LNCAP (cell line): ENCODE measurements at regions not wholly inside any gene's neighbourhood (a gene's known extent, or its start where the extent isn't known, plus 50 kb on each side); places are given as distances from the start of the nearest gene placed in this dataset.

ENCODE experiments used
- CTCF ChIP-seq: fragments of 450-650 bp; IDR thresholded peaks from 2 replicates; pipeline ENCODE4 v1.5.1; 2017; ENCODE audit warnings: mild to moderate bottlenecking

DNA sequence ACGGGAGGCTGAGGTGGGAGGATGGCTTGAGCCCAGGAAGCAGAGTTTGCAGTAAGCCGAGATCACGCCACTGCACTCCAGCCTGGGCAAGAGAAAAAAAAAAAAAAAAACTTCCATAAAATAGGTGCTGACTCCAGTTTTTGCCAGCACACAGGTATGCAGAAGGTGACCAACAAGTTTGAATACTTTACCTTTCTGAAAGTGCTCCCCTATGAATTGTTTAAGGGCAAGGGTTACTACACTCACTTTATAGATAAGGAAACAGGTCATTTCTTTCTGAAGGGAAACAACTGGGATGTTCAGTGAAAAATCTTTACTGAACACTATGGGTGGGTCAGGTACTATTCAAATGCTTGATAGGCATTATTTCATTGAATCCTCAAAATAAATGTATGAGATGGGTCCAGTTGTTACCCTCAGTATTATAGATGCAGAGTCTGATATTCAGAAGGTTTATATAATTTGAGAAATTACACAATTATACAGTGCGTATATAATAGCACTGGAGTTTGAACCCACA, 538.5 kb downstream of the INSC start:
- TF ChIP-seq CTCF: no peak

GRCh38 chr11:15654451-15654850, 539.7 kb downstream of the INSC start:
- TF ChIP-seq CTCF: no peak

GRCh38 chr11:15655552-15655951, 540.8 kb downstream of the INSC start:
- TF ChIP-seq CTCF: no peak

DNA sequence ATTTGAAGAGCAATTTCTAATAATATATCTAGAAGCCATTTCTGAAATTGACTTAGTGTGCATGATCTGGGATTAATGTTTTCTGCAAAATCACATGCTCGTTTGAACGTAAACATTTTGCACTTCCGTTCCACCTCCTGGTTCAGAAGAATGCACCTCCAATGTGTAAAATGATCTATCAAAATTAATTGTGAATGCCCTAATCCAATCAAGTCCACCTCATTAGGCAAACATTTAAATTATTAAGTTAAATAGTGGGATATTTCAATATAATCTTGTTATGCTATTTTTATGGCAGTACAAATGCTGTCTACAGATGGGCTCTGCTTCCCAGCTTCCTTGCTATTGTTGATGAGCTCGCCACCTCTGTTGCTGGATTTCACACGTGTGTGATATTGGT, 542.5 kb downstream of the INSC start:
- TF ChIP-seq CTCF: no peak

DNA sequence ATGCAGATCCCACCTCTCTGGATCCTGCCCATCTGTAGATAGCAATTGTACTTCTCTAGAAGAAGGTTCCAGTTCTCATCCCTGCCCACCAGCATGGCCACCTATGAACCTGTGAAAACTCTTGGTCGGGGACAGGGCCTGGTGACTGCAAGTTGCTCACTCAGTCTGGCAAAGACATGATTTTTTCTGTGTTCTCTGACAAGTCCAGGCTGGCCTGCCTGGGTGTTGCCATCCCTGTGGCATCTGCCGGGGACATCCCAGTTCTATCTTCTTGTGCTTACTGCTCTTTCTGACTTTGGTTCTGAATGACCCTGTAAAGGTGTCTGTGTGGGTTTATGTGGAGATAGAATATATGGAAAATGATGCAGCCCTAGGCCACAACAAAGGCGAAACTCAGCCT, 545.8 kb downstream of the INSC start:
- TF ChIP-seq CTCF: no peak

DNA sequence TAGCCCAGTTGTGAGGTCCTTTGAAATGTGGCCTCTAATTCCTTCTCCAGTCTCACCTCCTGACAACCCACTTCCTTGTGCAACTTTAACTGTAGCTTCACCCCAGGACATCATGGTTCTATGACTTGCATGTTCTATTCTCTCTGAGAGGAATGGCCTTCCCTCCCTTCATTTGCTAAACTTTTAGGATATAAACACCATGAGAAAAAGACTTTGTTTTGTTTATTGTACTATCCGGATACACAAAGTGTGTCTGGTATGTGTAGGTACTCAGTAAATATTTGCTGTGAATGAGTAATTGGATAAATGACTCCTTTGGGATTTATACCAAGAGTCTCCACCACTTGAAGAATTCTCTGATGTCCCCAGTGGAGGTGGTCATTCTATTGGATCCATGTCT, 547.6 kb downstream of the INSC start:
- TF ChIP-seq CTCF: no peak

- no peak for TF ChIP-seq CTCF
These were observed 549.1 kb downstream of the INSC start for GRCh38 chr11:15663777-15664218.

GRCh38 chr11:15665368-15665871, 550.7 kb downstream of the INSC start:
- TF ChIP-seq CTCF: no peak
